ENCODE measurements at regions not wholly inside any gene's neighbourhood (a gene's known extent, or its start where the extent isn't known, plus 50 kb on each side); places are given as distances from the start of the nearest gene placed in this dataset.

DNA sequence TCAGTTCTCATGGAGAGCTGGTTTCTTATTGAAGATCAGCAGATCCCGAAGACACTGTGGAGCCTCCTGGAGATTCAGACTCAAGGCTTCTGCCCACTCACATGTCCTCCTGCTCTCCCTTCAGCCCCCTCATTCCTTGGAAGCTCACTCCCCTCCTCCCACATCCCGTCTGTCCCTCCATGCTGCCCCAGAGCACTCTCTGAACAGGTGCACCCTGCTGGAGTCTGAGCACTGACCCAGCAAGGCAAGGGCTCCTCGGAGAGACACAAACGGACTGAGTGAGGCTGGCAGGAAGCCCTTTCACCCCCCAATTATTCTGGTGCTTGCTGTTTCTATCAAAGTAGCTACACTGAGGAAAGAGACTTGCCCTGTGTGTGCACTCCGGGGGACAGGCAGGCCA, 374.0 kb downstream of the UQCRFS1 start (continued):
- TF ChIP-seq, protein P1, sequence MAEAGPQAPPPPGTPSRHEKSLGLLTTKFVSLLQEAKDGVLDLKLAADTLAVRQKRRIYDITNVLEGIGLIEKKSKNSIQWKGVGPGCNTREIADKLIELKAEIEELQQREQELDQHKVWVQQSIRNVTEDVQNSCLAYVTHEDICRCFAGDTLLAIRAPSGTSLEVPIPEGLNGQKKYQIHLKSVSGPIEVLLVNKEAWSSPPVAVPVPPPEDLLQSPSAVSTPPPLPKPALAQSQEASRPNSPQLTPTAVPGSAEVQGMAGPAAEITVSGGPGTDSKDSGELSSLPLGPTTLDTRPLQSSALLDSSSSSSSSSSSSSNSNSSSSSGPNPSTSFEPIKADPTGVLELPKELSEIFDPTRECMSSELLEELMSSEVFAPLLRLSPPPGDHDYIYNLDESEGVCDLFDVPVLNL (CRISPR knock-in tag; IDR thresholded peaks at IDR 0.05; ENCODE audit: borderline replicate concordance, low read depth): no peak
- no peak for TF ChIP-seq JAZF1 (CRISPR knock-in tag; IDR thresholded peaks at IDR 0.05)
- TF ChIP-seq, protein P2, sequence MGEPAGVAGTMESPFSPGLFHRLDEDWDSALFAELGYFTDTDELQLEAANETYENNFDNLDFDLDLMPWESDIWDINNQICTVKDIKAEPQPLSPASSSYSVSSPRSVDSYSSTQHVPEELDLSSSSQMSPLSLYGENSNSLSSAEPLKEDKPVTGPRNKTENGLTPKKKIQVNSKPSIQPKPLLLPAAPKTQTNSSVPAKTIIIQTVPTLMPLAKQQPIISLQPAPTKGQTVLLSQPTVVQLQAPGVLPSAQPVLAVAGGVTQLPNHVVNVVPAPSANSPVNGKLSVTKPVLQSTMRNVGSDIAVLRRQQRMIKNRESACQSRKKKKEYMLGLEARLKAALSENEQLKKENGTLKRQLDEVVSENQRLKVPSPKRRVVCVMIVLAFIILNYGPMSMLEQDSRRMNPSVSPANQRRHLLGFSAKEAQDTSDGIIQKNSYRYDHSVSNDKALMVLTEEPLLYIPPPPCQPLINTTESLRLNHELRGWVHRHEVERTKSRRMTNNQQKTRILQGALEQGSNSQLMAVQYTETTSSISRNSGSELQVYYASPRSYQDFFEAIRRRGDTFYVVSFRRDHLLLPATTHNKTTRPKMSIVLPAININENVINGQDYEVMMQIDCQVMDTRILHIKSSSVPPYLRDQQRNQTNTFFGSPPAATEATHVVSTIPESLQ (CRISPR knock-in tag; IDR thresholded peaks at IDR 0.05): no peak

DNA sequence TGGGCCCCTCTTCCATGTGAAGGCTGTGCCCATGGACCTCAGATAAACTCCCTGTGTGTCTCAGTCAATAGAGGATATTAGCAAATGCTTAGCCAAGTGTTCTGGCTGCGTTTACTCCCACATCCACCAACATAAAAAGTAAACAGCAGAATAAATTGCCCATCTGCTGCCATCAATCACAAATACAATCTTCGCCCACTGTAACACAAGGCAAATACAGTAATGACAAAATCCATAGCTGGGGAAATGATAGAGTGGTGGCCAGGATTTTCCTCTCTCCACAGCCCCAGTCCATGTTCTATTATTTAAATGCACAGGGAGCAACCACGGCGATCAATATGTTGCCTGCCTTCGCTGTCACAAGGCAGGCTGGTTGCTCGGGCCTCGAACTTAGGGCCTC, 376.5 kb downstream of the UQCRFS1 start:
- Mint-ChIP-seq H3K36me3 (no peaks in the 10 kb centered on the region), H3K27me3 (ENCODE audit: low read depth) (no peaks in the 10 kb centered on the region; the same call in 1 of the 2 replicates), H3K27ac (no peak overlapping the region), H3K4me1 (peaks cover 23% of the 10 kb centered on the region), H3K9me3 (no peaks in the 10 kb centered on the region), H3K4me3 (no peak overlapping the region)
- CTCF ChIA-PET: no interaction called here
- TF ChIP-seq ETV6 (CRISPR knock-in tag; IDR thresholded peaks at IDR 0.05) (no peak), IRF2 (CRISPR knock-in tag; IDR thresholded peaks at IDR 0.05; ENCODE audit: borderline replicate concordance, low read depth) (no peak), ZNF232 (CRISPR knock-in tag; IDR thresholded peaks at IDR 0.05) (no peak), FOXK1 (CRISPR knock-in tag; IDR thresholded peaks at IDR 0.05) (no peak), CBFB (CRISPR knock-in tag; IDR thresholded peaks at IDR 0.05; ENCODE audit: low read depth) (no peak), TEAD4 (CRISPR knock-in tag; IDR thresholded peaks at IDR 0.05) (no peak), JAZF1 (CRISPR knock-in tag; IDR thresholded peaks at IDR 0.05) (no peak)
- TF ChIP-seq, protein P3, sequence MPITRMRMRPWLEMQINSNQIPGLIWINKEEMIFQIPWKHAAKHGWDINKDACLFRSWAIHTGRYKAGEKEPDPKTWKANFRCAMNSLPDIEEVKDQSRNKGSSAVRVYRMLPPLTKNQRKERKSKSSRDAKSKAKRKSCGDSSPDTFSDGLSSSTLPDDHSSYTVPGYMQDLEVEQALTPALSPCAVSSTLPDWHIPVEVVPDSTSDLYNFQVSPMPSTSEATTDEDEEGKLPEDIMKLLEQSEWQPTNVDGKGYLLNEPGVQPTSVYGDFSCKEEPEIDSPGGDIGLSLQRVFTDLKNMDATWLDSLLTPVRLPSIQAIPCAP (CRISPR knock-in tag; IDR thresholded peaks at IDR 0.05): no peak
- TF ChIP-seq, protein P4, sequence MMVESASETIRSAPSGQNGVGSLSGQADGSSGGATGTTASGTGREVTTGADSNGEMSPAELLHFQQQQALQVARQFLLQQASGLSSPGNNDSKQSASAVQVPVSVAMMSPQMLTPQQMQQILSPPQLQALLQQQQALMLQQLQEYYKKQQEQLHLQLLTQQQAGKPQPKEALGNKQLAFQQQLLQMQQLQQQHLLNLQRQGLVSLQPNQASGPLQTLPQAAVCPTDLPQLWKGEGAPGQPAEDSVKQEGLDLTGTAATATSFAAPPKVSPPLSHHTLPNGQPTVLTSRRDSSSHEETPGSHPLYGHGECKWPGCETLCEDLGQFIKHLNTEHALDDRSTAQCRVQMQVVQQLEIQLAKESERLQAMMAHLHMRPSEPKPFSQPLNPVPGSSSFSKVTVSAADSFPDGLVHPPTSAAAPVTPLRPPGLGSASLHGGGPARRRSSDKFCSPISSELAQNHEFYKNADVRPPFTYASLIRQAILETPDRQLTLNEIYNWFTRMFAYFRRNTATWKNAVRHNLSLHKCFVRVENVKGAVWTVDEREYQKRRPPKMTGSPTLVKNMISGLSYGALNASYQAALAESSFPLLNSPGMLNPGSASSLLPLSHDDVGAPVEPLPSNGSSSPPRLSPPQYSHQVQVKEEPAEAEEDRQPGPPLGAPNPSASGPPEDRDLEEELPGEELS (CRISPR knock-in tag; IDR thresholded peaks at IDR 0.05): no peak
- ATAC-seq (no peak), DNase-seq (ENCODE audit: low spot score) (no peak)
- POLR2A ChIA-PET: no interaction called here

DNA sequence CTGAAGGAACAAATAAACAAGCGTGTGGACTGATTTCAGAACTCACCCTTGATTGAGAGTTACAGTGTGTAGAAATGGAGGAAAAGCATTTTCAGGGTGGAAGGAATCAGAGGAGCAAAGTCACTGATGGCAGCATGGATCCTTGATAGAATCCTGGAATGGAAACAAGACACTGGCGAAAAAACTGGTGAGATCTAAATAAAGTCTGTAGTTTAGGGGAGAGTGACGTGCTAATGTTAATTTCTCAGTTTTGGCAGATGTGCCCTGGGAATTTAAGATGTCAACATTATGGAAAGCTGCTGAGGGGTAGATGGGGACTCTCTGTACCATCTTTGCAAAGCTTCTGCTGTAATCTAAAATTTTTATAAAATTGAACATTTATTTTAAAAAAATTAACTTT, 378.0 kb downstream of the UQCRFS1 start:
- H3K27ac Mint-ChIP-seq: no peak overlapping the region
- no peak overlapping the region for H3K4me3 Mint-ChIP-seq
- no peaks in the 10 kb centered on the region; the same call in 1 of the 2 replicates for H3K27me3 Mint-ChIP-seq (ENCODE audit: low read depth)
- ChIA-PET POLR2A (no interaction called here), CTCF (interaction anchor here (1.5 kb wide), 1 partner anchor 98 kb away, joined by 3 read pairs; no protein-coding TSS in a partner anchor)
- no peak for DNase-seq (ENCODE audit: low spot score)
- peaks cover 4% of the 10 kb centered on the region for H3K9me3 Mint-ChIP-seq
- no peaks in the 10 kb centered on the region for H3K36me3 Mint-ChIP-seq
- no peak for ATAC-seq
- peaks cover 15% of the 10 kb centered on the region; the same call in 1 of the 2 replicates for H3K4me1 Mint-ChIP-seq
- no peak for TF ChIP-seq SMAD4 (CRISPR knock-in tag; IDR thresholded peaks at IDR 0.05)
- TF ChIP-seq EMX1 (CRISPR knock-in tag; IDR thresholded peaks at IDR 0.05): no peak
- no peak for TF ChIP-seq ZNF423 (CRISPR knock-in tag; IDR thresholded peaks at IDR 0.05)
- TF ChIP-seq, protein P2 (CRISPR knock-in tag; IDR thresholded peaks at IDR 0.05): no peak
- no peak for TF ChIP-seq RELA (CRISPR knock-in tag; IDR thresholded peaks at IDR 0.05; ENCODE audit: borderline replicate concordance)
- TF ChIP-seq, protein P5, sequence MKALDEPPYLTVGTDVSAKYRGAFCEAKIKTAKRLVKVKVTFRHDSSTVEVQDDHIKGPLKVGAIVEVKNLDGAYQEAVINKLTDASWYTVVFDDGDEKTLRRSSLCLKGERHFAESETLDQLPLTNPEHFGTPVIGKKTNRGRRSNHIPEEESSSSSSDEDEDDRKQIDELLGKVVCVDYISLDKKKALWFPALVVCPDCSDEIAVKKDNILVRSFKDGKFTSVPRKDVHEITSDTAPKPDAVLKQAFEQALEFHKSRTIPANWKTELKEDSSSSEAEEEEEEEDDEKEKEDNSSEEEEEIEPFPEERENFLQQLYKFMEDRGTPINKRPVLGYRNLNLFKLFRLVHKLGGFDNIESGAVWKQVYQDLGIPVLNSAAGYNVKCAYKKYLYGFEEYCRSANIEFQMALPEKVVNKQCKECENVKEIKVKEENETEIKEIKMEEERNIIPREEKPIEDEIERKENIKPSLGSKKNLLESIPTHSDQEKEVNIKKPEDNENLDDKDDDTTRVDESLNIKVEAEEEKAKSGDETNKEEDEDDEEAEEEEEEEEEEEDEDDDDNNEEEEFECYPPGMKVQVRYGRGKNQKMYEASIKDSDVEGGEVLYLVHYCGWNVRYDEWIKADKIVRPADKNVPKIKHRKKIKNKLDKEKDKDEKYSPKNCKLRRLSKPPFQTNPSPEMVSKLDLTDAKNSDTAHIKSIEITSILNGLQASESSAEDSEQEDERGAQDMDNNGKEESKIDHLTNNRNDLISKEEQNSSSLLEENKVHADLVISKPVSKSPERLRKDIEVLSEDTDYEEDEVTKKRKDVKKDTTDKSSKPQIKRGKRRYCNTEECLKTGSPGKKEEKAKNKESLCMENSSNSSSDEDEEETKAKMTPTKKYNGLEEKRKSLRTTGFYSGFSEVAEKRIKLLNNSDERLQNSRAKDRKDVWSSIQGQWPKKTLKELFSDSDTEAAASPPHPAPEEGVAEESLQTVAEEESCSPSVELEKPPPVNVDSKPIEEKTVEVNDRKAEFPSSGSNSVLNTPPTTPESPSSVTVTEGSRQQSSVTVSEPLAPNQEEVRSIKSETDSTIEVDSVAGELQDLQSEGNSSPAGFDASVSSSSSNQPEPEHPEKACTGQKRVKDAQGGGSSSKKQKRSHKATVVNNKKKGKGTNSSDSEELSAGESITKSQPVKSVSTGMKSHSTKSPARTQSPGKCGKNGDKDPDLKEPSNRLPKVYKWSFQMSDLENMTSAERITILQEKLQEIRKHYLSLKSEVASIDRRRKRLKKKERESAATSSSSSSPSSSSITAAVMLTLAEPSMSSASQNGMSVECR (CRISPR knock-in tag; IDR thresholded peaks at IDR 0.05; ENCODE audit: borderline replicate concordance): no peak
- TF ChIP-seq, protein P6, sequence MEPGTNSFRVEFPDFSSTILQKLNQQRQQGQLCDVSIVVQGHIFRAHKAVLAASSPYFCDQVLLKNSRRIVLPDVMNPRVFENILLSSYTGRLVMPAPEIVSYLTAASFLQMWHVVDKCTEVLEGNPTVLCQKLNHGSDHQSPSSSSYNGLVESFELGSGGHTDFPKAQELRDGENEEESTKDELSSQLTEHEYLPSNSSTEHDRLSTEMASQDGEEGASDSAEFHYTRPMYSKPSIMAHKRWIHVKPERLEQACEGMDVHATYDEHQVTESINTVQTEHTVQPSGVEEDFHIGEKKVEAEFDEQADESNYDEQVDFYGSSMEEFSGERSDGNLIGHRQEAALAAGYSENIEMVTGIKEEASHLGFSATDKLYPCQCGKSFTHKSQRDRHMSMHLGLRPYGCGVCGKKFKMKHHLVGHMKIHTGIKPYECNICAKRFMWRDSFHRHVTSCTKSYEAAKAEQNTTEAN (CRISPR knock-in tag; IDR thresholded peaks at IDR 0.05): no peak
- TF ChIP-seq, protein P7, sequence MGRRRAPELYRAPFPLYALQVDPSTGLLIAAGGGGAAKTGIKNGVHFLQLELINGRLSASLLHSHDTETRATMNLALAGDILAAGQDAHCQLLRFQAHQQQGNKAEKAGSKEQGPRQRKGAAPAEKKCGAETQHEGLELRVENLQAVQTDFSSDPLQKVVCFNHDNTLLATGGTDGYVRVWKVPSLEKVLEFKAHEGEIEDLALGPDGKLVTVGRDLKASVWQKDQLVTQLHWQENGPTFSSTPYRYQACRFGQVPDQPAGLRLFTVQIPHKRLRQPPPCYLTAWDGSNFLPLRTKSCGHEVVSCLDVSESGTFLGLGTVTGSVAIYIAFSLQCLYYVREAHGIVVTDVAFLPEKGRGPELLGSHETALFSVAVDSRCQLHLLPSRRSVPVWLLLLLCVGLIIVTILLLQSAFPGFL (CRISPR knock-in tag; IDR thresholded peaks at IDR 0.05; ENCODE audit: borderline replicate concordance): no peak
- TF ChIP-seq GABPB1 (CRISPR knock-in tag; IDR thresholded peaks at IDR 0.05): no peak

Measured in WTC11 (cell line).